ENCODE measurements at regions not wholly inside any gene's neighbourhood (a gene's known extent, or its start where the extent isn't known, plus 50 kb on each side); places are given as distances from the start of the nearest gene placed in this dataset.

GRCh38 chr6:113104541-113104940, 752.6 kb upstream of the MARCKS start:
- TF ChIP-seq POLR2A (IDR thresholded peaks at IDR 0.05; ENCODE audit: extremely low read depth, insufficient read length), result no peak
- TF ChIP-seq CTCF (IDR thresholded peaks at IDR 0.05; ENCODE audit: low read depth, low read length), result no peak
- TF ChIP-seq MAX (IDR thresholded peaks at IDR 0.05; ENCODE audit: low read depth, low read length), result no peak

Measured in NB4 (cell line).